Gastroesophageal sphincter (tissue), 3 donors: ENCODE measurements at regions not wholly inside any gene's neighbourhood (a gene's known extent, or its start where the extent isn't known, plus 50 kb on each side); places are given as distances from the start of the nearest gene placed in this dataset.

ENCODE experiments used
- CTCF ChIP-seq, 4 experiments: fragments of 200-600 bp in 2 of 4; fragments of 450-650 bp in 2 of 4; sonication (generic) in 1 of 4; IDR thresholded peaks; one replicate each; pipeline ENCODE4 v1.5.1; 2017 to 2019; ENCODE audit warnings: antibody characterized with exemption in 4 of 4, mild to moderate bottlenecking in 2 of 4, moderate library complexity in 2 of 4
- EP300 ChIP-seq: sonication (generic); formaldehyde crosslinking; IDR thresholded peaks from one replicate; pipeline ENCODE4 v1.6.1; 2017; ENCODE audit warnings: antibody characterized with exemption, mild to moderate bottlenecking

- TF ChIP-seq CTCF (IDR thresholded peaks at IDR 0.05) (no peak), EP300 (no peak)
These were observed 244.8 kb upstream of the NOCT start for GRCh38 chr4:138770818-138771217.
